Tibial nerve (tissue), 4 donors: ENCODE measurements at regions not wholly inside any gene's neighbourhood (a gene's known extent, or its start where the extent isn't known, plus 50 kb on each side); places are given as distances from the start of the nearest gene placed in this dataset.
"Not testable (repeated sequence)": the region's sequence is repeated elsewhere in the genome, so short reads cannot be mapped to it uniquely, and the experiment has no call there.

Experiments
- DNase-seq, 2 donors: peaks; one replicate each; pipeline ENCODE4 v3.0.0-alpha.2; 2019; ENCODE audit warnings: low spot score in 2 of 2
- H3K27ac ChIP-seq, 4 donors: fragments of 200-600 bp; sonication (generic) in 3 of 4; one replicate each; pipeline ENCODE4 v1.5.1; 2017 to 2019; ENCODE audit warnings: mild to moderate bottlenecking in 1 of 4
- H3K27me3 ChIP-seq, 2 donors: fragments of 200-600 bp; sonication (generic) in 1 of 2; one replicate each; pipeline versions ENCODE4 v1.5.1 to v1.6.0; 2017 to 2019
- H3K36me3 ChIP-seq, 3 donors: fragments of 200-600 bp; sonication (generic); one replicate each; pipeline ENCODE4 v1.5.1; 2018 to 2019
- H3K4me1 ChIP-seq, 4 donors: fragments of 200-600 bp; sonication (generic) in 3 of 4; one replicate each; pipeline ENCODE4 v1.5.1; 2017 to 2019
- H3K4me3 ChIP-seq, 4 donors: fragments of 200-600 bp; sonication (generic) in 3 of 4; one replicate each; pipeline ENCODE4 v1.5.1; 2017 to 2019; ENCODE audit warnings: mild to moderate bottlenecking in 1 of 4, moderate library complexity in 1 of 4
- H3K9me3 ChIP-seq, 4 donors: fragments of 200-600 bp; sonication (generic) in 3 of 4; one replicate each; pipeline ENCODE4 v1.5.1; 2017 to 2019
- EP300 ChIP-seq, 2 donors: sonication (generic); formaldehyde crosslinking; IDR thresholded peaks; one replicate each; pipeline ENCODE4 v1.6.1; 2017; ENCODE audit warnings: antibody characterized with exemption in 2 of 2, mild to moderate bottlenecking in 1 of 2
- POLR2A ChIP-seq, 2 donors: fragments of 450-650 bp; IDR thresholded peaks; one replicate each; pipeline ENCODE4 v1.6.1; 2017; ENCODE audit warnings: antibody characterized with exemption in 2 of 2, mild to moderate bottlenecking in 2 of 2, moderate library complexity in 2 of 2
- WGBS, 2 donors: methylation state at CpG; one replicate each; pipeline ENCODE4 v1.1.5; 2018; 5-methylcytosine and 5-hydroxymethylcytosine counted together
- TF ChIP-seq, protein P1 (sequence below), 5 experiments: fragments of 200-600 bp in 3 of 5; fragments of 450-650 bp in 2 of 5; sonication (generic) in 3 of 5; IDR thresholded peaks; one replicate each; pipeline ENCODE4 v1.5.1; 2016 to 2019; ENCODE audit warnings: antibody characterized with exemption in 5 of 5, mild to moderate bottlenecking in 3 of 5, moderate library complexity in 2 of 5

DNA sequence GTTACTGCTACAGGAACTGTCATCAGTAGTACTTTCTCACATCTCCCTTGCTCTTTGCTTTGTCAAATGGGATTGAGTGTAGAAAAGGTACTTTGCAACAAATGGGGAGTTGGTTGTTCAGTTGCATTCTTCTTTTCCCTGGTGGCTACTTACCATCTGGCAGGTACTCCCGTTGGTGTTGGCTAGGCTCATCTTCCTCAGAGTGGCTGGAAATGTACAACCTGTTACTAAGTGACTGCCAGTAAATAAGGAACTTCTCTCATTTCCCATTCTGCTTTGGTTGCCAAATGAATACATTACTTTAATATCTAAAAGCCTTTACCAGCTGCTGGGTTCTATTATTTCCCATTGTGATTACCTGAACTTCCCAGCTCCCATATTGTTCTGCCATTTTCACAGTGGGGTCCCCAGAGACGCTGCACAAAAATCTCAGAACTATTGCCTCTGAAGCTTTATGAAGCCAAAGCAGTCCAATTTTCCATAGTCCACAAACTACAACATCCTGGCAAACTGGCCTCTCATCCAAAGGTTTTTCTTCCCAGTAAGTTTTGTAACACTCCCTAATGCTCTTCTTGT lies 229.7 kb upstream of the HTR1E start:
- Histone ChIP-seq H3K9me3 (no peaks in the 10 kb centered on the region), H3K27me3 (no peaks in the 10 kb centered on the region), H3K4me1 (peaks cover 0 to 3% (median 0%) of the 10 kb centered on the region in 4 donors), H3K27ac (no peak overlapping the region), H3K4me3 (no peak overlapping the region), H3K36me3 (no peaks in the 10 kb centered on the region)
- WGBS, 2 donors, result 33 to 37% methylated on average over 2 of the region's 2 CpGs
- TF ChIP-seq POLR2A (IDR thresholded peaks at IDR 0.05) (no peak), EP300 (IDR thresholded peaks at IDR 0.05) (peak in 1 of 2 donors; percentile 56)
- TF ChIP-seq, protein P1, sequence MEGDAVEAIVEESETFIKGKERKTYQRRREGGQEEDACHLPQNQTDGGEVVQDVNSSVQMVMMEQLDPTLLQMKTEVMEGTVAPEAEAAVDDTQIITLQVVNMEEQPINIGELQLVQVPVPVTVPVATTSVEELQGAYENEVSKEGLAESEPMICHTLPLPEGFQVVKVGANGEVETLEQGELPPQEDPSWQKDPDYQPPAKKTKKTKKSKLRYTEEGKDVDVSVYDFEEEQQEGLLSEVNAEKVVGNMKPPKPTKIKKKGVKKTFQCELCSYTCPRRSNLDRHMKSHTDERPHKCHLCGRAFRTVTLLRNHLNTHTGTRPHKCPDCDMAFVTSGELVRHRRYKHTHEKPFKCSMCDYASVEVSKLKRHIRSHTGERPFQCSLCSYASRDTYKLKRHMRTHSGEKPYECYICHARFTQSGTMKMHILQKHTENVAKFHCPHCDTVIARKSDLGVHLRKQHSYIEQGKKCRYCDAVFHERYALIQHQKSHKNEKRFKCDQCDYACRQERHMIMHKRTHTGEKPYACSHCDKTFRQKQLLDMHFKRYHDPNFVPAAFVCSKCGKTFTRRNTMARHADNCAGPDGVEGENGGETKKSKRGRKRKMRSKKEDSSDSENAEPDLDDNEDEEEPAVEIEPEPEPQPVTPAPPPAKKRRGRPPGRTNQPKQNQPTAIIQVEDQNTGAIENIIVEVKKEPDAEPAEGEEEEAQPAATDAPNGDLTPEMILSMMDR (IDR thresholded peaks at IDR 0.05), result no peak
- no peak for DNase-seq

GRCh38 chr6:86706449-86706848 lies 230.9 kb upstream of the HTR1E start:
- Histone ChIP-seq H3K27me3 (no peaks in the 10 kb centered on the region), H3K4me3 (no peak overlapping the region), H3K36me3 (no peaks in the 10 kb centered on the region), H3K27ac (no peak overlapping the region), H3K9me3 (no peaks in the 10 kb centered on the region), H3K4me1 (peaks cover 0 to 3% (median 0%) of the 10 kb centered on the region in 4 donors)
- DNase-seq, result no peak
- 68 to 91% methylated on average over 4 of the region's 4 CpGs for WGBS, 2 donors
- TF ChIP-seq, protein P1 (IDR thresholded peaks at IDR 0.05), result no peak
- TF ChIP-seq EP300 (IDR thresholded peaks at IDR 0.05) (no peak), POLR2A (IDR thresholded peaks at IDR 0.05) (no peak)

DNA sequence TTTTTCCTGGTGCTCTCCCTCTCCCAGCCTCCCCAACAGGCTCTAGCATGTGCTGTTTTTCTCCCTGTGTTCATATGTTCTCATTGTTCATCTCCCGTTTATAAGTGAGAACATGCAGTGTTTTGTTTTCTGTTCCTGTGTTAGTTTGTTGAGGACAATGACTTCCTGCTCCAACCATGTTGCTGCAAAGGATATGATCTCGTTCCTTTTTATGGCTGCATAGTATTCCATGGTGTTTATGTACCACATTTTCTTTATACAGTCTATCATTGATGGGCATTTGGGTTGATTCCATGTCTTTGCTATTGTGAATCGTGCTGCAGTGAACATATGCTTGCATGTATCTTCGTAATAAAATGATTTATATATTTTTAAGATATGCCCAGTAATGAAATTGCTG lies 236.1 kb upstream of the HTR1E start:
- not testable (repeated sequence) for DNase-seq, H3K36me3 ChIP-seq, H3K27ac ChIP-seq, H3K9me3 ChIP-seq, H3K27me3 ChIP-seq, H3K4me1 ChIP-seq, H3K4me3 ChIP-seq
- 78 to 80% methylated on average over 4 of the region's 4 CpGs for WGBS, 2 donors

- TF ChIP-seq POLR2A (IDR thresholded peaks at IDR 0.05) (no peak), EP300 (IDR thresholded peaks at IDR 0.05) (no peak)
- TF ChIP-seq, protein P1 (IDR thresholded peaks at IDR 0.05), result no peak
- 93 to 94% methylated on average over 1 of the region's 1 CpG for WGBS, 2 donors
- Histone ChIP-seq H3K27ac (no peak overlapping the region), H3K9me3 (no peaks in the 10 kb centered on the region), H3K36me3 (no peaks in the 10 kb centered on the region), H3K27me3 (no peaks in the 10 kb centered on the region), H3K4me1 (no peaks in the 10 kb centered on the region), H3K4me3 (no peak overlapping the region)
- DNase-seq, result no peak
Measured at GRCh38 chr6:86686496-86686895, 250.8 kb upstream of the HTR1E start.

GRCh38 chr6:86685230-86685797 lies 252.0 kb upstream of the HTR1E start:
- WGBS, 2 donors, result 69 to 71% methylated on average over 3 of the region's 3 CpGs
- Histone ChIP-seq H3K4me3 (no peak overlapping the region), H3K9me3 (no peaks in the 10 kb centered on the region), H3K27ac (no peak overlapping the region), H3K4me1 (no peaks in the 10 kb centered on the region), H3K36me3 (no peaks in the 10 kb centered on the region), H3K27me3 (no peaks in the 10 kb centered on the region)
- DNase-seq, result no peak
- TF ChIP-seq EP300 (IDR thresholded peaks at IDR 0.05) (no peak), POLR2A (IDR thresholded peaks at IDR 0.05) (no peak)
- TF ChIP-seq, protein P1 (IDR thresholded peaks at IDR 0.05), result no peak
